GM11168 (cell line): ENCODE measurements at regions not wholly inside any gene's neighbourhood (a gene's known extent, or its start where the extent isn't known, plus 50 kb on each side); places are given as distances from the start of the nearest gene placed in this dataset.
"Not testable (repeated sequence)": the region's sequence is repeated elsewhere in the genome, so short reads cannot be mapped to it uniquely, and the experiment has no call there.

ENCODE experiments used
- in situ Hi-C: fragments of 300-500 bp; cut with MboI; formaldehyde crosslinking; loops from one replicate; pipeline ENCODE4 v1.12.0; 2022; ENCODE audit warnings: low sequenced_read_pairs; ENCODE audit not compliant: unreplicated experiment

GRCh38 chrX:113558576-113558975 lies 717.9 kb upstream of the AMOT start:
- in situ Hi-C loops: no loop called here

GRCh38 chrX:113551919-113552318 lies 711.3 kb upstream of the AMOT start:
- in situ Hi-C loops: no loop called here

- in situ Hi-C loops: no loop called here
These were observed 707.8 kb upstream of the AMOT start for GRCh38 chrX:113548308-113549015.

- in situ Hi-C loops: no loop called here
These were observed 704.4 kb upstream of the AMOT start for GRCh38 chrX:113545040-113545439.

- in situ Hi-C loops: no loop called here
These were observed 699.1 kb upstream of the AMOT start for GRCh38 chrX:113539599-113540356.

GRCh38 chrX:113529426-113530013 lies 688.9 kb upstream of the AMOT start:
- in situ Hi-C loops: no loop called here

- in situ Hi-C loops: no loop called here
These were observed 682.2 kb upstream of the AMOT start for GRCh38 chrX:113522814-113523213.

GRCh38 chrX:113514906-113515305 lies 674.3 kb upstream of the AMOT start:
- in situ Hi-C loops: no loop called here

GRCh38 chrX:113512700-113513395 lies 672.2 kb upstream of the AMOT start:
- in situ Hi-C loops: no loop called here

GRCh38 chrX:113510586-113510985 lies 670.0 kb upstream of the AMOT start:
- in situ Hi-C loops: no loop called here

- in situ Hi-C loops: no loop called here
These were observed 652.3 kb upstream of the AMOT start for GRCh38 chrX:113492895-113493294.

GRCh38 chrX:113473418-113473817 lies 632.8 kb upstream of the AMOT start:
- in situ Hi-C loops: no loop called here

- in situ Hi-C loops: not testable (repeated sequence)
These were observed 632.4 kb upstream of the AMOT start for GRCh38 chrX:113473015-113473414.

- in situ Hi-C loops: no loop called here
These were observed 629.5 kb upstream of the AMOT start for GRCh38 chrX:113470166-113470565.

GRCh38 chrX:113457719-113458118 lies 617.1 kb upstream of the AMOT start:
- in situ Hi-C loops: no loop called here

GRCh38 chrX:113455582-113455981 lies 615.0 kb upstream of the AMOT start:
- in situ Hi-C loops: no loop called here

- in situ Hi-C loops: no loop called here
These were observed 588.4 kb upstream of the AMOT start for GRCh38 chrX:113429011-113429410.

GRCh38 chrX:113422323-113422722 lies 581.7 kb upstream of the AMOT start:
- in situ Hi-C loops: no loop called here

- in situ Hi-C loops: no loop called here
These were observed 580.8 kb upstream of the AMOT start for GRCh38 chrX:113421432-113421831.

GRCh38 chrX:113412106-113412505 lies 571.5 kb upstream of the AMOT start:
- in situ Hi-C loops: no loop called here

GRCh38 chrX:113408843-113409242 lies 568.2 kb upstream of the AMOT start:
- in situ Hi-C loops: no loop called here
